A549 (cell line): ENCODE measurements at regions not wholly inside any gene's neighbourhood (a gene's known extent, or its start where the extent isn't known, plus 50 kb on each side); places are given as distances from the start of the nearest gene placed in this dataset.

Experiments
- CBX2 ChIP-seq: fragments of 200-600 bp; sonication (generic); IDR thresholded peaks from 2 replicates; pipeline ENCODE4 v1.6.1; 2016; ENCODE audit warnings: low read depth, mild to moderate bottlenecking, borderline replicate concordance
- CEBPB ChIP-seq, 2 experiments: fragments of >200 bp in 1 of 2; sonication (Bioruptor Twin) in 1 of 2; formaldehyde crosslinking in 1 of 2; IDR thresholded peaks; 2 replicates each; pipeline ENCODE4 v1.6.1; 2012 to 2016
- CHD4 ChIP-seq: fragments of 200-600 bp; sonication (generic); IDR thresholded peaks from 2 replicates; pipeline ENCODE4 v1.6.1; 2016; ENCODE audit warnings: antibody characterized with exemption, mild to moderate bottlenecking, borderline replicate concordance
- KDM5A ChIP-seq: fragments of 200-600 bp; sonication (generic); IDR thresholded peaks from 2 replicates; pipeline ENCODE4 v1.6.1; 2016; ENCODE audit warnings: antibody characterized with exemption, mild to moderate bottlenecking
- NR3C1 ChIP-seq: fragments of >200 bp; sonication (Bioruptor Twin); formaldehyde crosslinking; IDR thresholded peaks from 3 replicates; pipeline ENCODE4 v1.6.1; 2017
- POLR2A ChIP-seq: IDR thresholded peaks from 2 replicates; pipeline ENCODE4 v1.6.1; 2012; ENCODE audit warnings: mild to moderate bottlenecking, low read length
- RAD21 ChIP-seq, 2 experiments: fragments of >200 bp in 1 of 2; sonication (Bioruptor Twin) in 1 of 2; formaldehyde crosslinking in 1 of 2; IDR thresholded peaks in 1 of 2; conservative IDR thresholded peaks in 1 of 2; 2 replicates in 1 of 2; 3 replicates in 1 of 2; pipeline ENCODE4 v1.6.1; 2012 to 2018; ENCODE audit warnings: inconsistent platforms in 1 of 2
- TF ChIP-seq, protein P1 (sequence below): fragments of >200 bp; sonication (Bioruptor Twin); formaldehyde crosslinking; IDR thresholded peaks from 3 replicates; pipeline ENCODE4 v1.5.1; 2016
- TF ChIP-seq, protein P2 (sequence below): fragments of 450-650 bp; IDR thresholded peaks from 2 replicates; pipeline ENCODE4 v1.6.1; 2014; ENCODE audit warnings: antibody characterized with exemption
- TF ChIP-seq, protein P3 (sequence below): IDR thresholded peaks from 2 replicates; pipeline ENCODE4 v1.6.1; 2012

DNA sequence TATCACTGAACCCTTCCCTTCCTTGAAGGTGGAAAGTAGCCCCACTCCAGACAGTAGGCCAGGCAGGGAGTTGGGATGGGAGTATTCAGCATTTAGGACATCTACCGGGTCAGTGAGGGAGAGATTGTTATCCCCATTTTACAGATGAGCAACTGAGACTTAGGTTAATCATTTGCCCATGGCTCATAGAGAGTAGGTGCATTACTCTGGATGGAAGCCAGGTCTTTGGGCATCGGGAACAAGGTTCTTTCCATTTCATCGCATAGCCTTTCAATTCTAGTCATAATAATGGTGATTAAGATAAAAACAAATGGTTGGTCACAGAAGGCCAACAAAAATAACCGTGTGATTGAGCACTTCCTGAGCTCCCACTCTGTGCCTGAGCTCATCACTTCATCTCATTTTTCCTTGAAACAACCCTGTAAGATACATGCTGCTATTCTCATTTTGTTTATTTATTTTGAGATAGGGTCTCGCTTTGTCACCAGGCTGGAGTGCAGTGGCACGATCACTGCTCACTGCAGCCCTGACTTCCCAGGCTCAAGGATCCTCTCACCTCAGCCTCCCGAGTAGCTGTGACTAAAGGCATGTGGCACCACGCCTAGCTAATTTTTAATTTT, 64.8 kb downstream of the NAV1 start:
- TF ChIP-seq, protein P1, sequence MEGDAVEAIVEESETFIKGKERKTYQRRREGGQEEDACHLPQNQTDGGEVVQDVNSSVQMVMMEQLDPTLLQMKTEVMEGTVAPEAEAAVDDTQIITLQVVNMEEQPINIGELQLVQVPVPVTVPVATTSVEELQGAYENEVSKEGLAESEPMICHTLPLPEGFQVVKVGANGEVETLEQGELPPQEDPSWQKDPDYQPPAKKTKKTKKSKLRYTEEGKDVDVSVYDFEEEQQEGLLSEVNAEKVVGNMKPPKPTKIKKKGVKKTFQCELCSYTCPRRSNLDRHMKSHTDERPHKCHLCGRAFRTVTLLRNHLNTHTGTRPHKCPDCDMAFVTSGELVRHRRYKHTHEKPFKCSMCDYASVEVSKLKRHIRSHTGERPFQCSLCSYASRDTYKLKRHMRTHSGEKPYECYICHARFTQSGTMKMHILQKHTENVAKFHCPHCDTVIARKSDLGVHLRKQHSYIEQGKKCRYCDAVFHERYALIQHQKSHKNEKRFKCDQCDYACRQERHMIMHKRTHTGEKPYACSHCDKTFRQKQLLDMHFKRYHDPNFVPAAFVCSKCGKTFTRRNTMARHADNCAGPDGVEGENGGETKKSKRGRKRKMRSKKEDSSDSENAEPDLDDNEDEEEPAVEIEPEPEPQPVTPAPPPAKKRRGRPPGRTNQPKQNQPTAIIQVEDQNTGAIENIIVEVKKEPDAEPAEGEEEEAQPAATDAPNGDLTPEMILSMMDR: no peak
- TF ChIP-seq, protein P2, sequence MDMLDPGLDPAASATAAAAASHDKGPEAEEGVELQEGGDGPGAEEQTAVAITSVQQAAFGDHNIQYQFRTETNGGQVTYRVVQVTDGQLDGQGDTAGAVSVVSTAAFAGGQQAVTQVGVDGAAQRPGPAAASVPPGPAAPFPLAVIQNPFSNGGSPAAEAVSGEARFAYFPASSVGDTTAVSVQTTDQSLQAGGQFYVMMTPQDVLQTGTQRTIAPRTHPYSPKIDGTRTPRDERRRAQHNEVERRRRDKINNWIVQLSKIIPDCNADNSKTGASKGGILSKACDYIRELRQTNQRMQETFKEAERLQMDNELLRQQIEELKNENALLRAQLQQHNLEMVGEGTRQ: no peak
- TF ChIP-seq CBX2 (no peak), CEBPB (IDR thresholded peaks at IDR 0.05) (no peak), NR3C1 (no peak), KDM5A (no peak), POLR2A (no peak), RAD21 (conservative IDR thresholded peaks at IDR 0.05 in 1 of 2, IDR thresholded peaks at IDR 0.05 in 1 of 2) (0 out of 5 replicates have a peak, but pooled peaks of 1 of the 2 experiments have one; percentile 12), CHD4 (no peak; the same call in 1 of the 2 replicates)
- TF ChIP-seq, protein P3, sequence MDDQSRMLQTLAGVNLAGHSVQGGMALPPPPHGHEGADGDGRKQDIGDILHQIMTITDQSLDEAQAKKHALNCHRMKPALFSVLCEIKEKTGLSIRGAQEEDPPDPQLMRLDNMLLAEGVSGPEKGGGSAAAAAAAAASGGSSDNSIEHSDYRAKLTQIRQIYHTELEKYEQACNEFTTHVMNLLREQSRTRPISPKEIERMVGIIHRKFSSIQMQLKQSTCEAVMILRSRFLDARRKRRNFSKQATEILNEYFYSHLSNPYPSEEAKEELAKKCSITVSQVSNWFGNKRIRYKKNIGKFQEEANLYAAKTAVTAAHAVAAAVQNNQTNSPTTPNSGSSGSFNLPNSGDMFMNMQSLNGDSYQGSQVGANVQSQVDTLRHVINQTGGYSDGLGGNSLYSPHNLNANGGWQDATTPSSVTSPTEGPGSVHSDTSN: no peak
